UCSD-AML1 (cell line): ENCODE measurements at regions not wholly inside any gene's neighbourhood (a gene's known extent, or its start where the extent isn't known, plus 50 kb on each side); places are given as distances from the start of the nearest gene placed in this dataset.

Experiments
- DNase-seq: peaks from one replicate; lab custom pipeline; 2025; ENCODE audit not compliant: unreplicated experiment; lab: John Stamatoyannopoulos, UW

- DNase-seq: no peak
Observed at GRCh38 chr1:47572731-47573430, 135.0 kb downstream of the FOXD2 start.

GRCh38 chr1:47574451-47575165 lies 136.8 kb downstream of the FOXD2 start:
- DNase-seq: no peak

- no peak for DNase-seq
Observed at GRCh38 chr1:47575855-47576757, 138.3 kb downstream of the FOXD2 start.

- no peak for DNase-seq
Observed at GRCh38 chr1:47576758-47577115, 138.9 kb downstream of the FOXD2 start.

- no peak for DNase-seq
Observed at GRCh38 chr1:47577303-47578025, 139.6 kb downstream of the FOXD2 start.

GRCh38 chr1:47578026-47578720 lies 140.3 kb downstream of the FOXD2 start:
- DNase-seq: no peak

- DNase-seq: no peak
Observed at GRCh38 chr1:47578721-47579419, 141.0 kb downstream of the FOXD2 start.

- no peak for DNase-seq
Observed at GRCh38 chr1:47579809-47580208, 142.0 kb downstream of the FOXD2 start.

- no peak for DNase-seq
Observed at GRCh38 chr1:47580451-47580995, 142.7 kb downstream of the FOXD2 start.

GRCh38 chr1:47582891-47583608 lies 145.2 kb downstream of the FOXD2 start:
- no peak for DNase-seq

- no peak for DNase-seq
Observed at GRCh38 chr1:47584249-47584648, 146.4 kb downstream of the FOXD2 start.

GRCh38 chr1:47585141-47585902 lies 147.5 kb downstream of the FOXD2 start:
- DNase-seq: no peak

- DNase-seq: no peak
Observed at GRCh38 chr1:47587891-47588582, 150.2 kb downstream of the FOXD2 start.

GRCh38 chr1:47590523-47591225 lies 152.8 kb downstream of the FOXD2 start:
- DNase-seq: no peak

GRCh38 chr1:47591801-47592200 lies 154.0 kb downstream of the FOXD2 start:
- no peak for DNase-seq

GRCh38 chr1:47592296-47593012 lies 154.6 kb downstream of the FOXD2 start:
- no peak for DNase-seq
